ENCODE measurements at regions not wholly inside any gene's neighbourhood (a gene's known extent, or its start where the extent isn't known, plus 50 kb on each side); places are given as distances from the start of the nearest gene placed in this dataset.

DNA sequence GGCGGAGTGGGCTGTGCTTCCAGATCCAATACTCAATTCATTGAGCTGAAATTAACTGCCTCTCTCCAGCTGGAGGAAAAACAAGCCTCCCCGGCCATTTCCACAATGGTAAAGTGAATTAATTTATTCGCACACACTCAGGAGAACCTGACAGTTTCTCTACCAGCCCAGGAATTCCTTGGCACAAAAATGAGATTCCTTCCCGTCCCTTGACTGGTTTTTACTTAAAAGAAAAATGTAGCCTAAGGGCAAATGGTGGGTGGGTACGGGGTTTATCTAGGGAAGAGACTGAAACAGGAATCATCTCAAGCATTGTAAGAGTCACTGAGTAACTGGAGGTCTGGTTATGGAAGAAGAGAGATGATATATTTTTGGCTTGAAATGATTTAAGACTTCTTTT is 102.7 kb downstream of the VCX3A start:
- peaks cover 0 to 3% (median 0%) of the 10 kb centered on the region in 11 experiments; a peak in 1 of 22 replicates for H3K9me3 ChIP-seq (replicated peaks in 1 of 11)
- no peak overlapping the region for H3K9ac ChIP-seq
- H3K27me3 ChIP-seq = no peaks in the 10 kb centered on the region
- no peaks in the 10 kb centered on the region for H3K36me3 ChIP-seq
- no peak overlapping the region for H3K4me2 ChIP-seq
- no peaks in the 10 kb centered on the region for H4K20me1 ChIP-seq
- H3K4me1 ChIP-seq = no peaks in the 10 kb centered on the region
- H3K4me3 ChIP-seq = no peak overlapping the region
- H3K27ac ChIP-seq = no peak overlapping the region
- TF ChIP-seq Cebpa-rat (IDR thresholded peaks at IDR 0.05) = no peak

DNA sequence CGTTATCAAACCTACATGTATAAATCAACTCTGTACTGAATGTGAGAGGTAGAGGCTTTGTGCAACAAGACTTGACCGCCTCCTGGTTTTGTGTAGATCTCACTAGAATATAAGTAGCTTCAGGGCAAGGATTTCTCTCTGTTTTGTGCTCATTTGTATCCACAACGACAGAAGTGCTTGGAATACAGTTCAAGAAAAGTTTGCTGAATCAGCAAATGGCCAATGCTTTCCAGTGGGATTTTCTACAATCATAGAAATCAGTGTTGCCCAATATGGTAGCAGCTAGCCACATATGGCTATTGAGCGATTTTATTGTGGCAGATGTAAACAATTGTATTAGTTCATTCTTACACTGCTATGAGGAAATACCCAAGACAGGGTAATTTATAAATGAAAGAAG is 127.4 kb downstream of the VCX3A start:
- no peaks in the 10 kb centered on the region for H4K20me1 ChIP-seq
- no peak overlapping the region for H3K9ac ChIP-seq
- H3K36me3 ChIP-seq = no peaks in the 10 kb centered on the region
- no peak overlapping the region for H3K4me2 ChIP-seq
- no peaks in the 10 kb centered on the region for H3K4me1 ChIP-seq
- H3K27me3 ChIP-seq = no peaks in the 10 kb centered on the region
- no peak overlapping the region for H3K27ac ChIP-seq
- no peak for TF ChIP-seq Cebpa-rat (IDR thresholded peaks at IDR 0.05)
- H3K9me3 ChIP-seq (replicated peaks in 1 of 11) = peaks cover 0 to 11% (median 0%) of the 10 kb centered on the region in 11 experiments; a peak in 5 of 22 replicates
- no peak overlapping the region for H3K4me3 ChIP-seq

DNA sequence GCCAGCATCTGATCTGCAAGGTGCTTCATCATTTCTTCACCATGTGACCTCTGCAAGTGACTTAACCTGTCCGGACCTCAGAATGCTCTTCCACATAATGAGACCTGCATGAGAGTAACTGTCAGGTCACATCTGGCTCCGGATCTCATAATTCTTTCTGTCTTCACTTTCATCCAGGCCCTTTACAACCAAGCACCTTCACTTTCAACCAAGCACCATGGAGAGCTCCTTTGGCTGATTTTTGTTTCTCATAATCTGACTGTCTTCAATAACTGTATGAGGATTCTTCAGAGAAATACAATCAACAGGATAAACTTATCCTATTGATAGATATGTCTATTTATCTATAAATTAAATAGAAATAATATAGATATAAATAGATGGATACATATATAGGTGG is 148.1 kb downstream of the VCX3A start:
- no peaks in the 10 kb centered on the region for H3K36me3 ChIP-seq

DNA sequence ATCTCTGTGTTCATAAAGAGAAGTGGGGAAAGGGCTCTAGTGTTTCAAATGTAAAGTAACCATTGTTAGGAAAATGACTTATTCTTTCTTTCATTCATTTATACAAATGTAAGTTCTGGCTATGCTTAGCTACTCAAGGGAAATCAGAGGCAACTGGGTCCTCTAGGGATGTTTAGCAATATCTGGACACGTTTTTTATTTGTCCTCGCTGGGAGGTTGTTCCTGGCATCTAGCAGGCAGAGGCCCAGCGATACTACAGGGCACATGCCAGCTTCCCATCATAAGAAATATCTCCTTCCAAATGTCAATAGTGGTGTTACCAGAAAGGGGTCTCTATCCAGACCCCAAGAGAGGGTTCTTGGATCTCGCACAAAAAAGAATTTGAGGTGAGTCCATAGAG is 150.0 kb downstream of the VCX3A start:
- Histone ChIP-seq H3K27ac (no peak overlapping the region), H3K9me3 (replicated peaks in 1 of 11) (no peaks in the 10 kb centered on the region), H3K9ac (no peak overlapping the region), H3K4me2 (no peak overlapping the region), H3K4me1 (no peaks in the 10 kb centered on the region), H3K27me3 (no peaks in the 10 kb centered on the region), H3K36me3 (no peaks in the 10 kb centered on the region), H3K4me3 (no peak overlapping the region), H4K20me1 (no peaks in the 10 kb centered on the region)
- TF ChIP-seq Cebpa-rat (IDR thresholded peaks at IDR 0.05) = no peak

More for the DNA sequence above, 148.1 kb downstream of the VCX3A start:
- no peaks in the 10 kb centered on the region for H3K27me3 ChIP-seq
- no peak overlapping the region for H3K4me2 ChIP-seq
- no peak for TF ChIP-seq Cebpa-rat (IDR thresholded peaks at IDR 0.05)
- no peaks in the 10 kb centered on the region for H3K9me3 ChIP-seq (replicated peaks in 1 of 11)
- no peaks in the 10 kb centered on the region for H3K4me1 ChIP-seq
- no peak overlapping the region for H3K27ac ChIP-seq
- no peak overlapping the region for H3K4me3 ChIP-seq
- no peaks in the 10 kb centered on the region for H4K20me1 ChIP-seq
- H3K9ac ChIP-seq = no peak overlapping the region

DNA sequence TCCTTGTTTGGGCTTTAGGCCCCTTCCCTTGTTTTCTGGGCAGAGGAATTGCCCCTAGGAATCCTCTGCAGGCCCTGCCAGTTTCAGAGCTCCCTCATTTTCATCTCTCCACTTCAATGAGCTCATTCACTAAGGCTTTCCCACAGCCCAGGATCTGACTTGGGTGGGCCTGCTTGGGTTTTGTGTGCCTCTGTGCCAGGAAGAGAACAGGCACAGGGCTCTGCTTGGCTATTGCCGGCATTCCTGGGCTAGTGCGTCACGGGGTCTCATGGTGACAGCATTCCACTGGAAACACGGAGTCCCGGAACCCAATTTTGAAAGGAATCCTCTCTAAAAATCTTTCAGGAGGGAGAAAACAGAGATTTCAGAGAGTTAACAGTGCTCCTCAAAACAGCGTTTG is 150.5 kb downstream of the VCX3A start:
- Histone ChIP-seq H3K9me3 (replicated peaks in 1 of 11) (no peaks in the 10 kb centered on the region), H3K4me3 (no peak overlapping the region), H3K4me2 (no peak overlapping the region), H3K4me1 (no peaks in the 10 kb centered on the region), H3K36me3 (no peaks in the 10 kb centered on the region), H3K9ac (no peak overlapping the region), H4K20me1 (no peaks in the 10 kb centered on the region), H3K27me3 (no peaks in the 10 kb centered on the region), H3K27ac (no peak overlapping the region)
- no peak for TF ChIP-seq Cebpa-rat (IDR thresholded peaks at IDR 0.05)

DNA sequence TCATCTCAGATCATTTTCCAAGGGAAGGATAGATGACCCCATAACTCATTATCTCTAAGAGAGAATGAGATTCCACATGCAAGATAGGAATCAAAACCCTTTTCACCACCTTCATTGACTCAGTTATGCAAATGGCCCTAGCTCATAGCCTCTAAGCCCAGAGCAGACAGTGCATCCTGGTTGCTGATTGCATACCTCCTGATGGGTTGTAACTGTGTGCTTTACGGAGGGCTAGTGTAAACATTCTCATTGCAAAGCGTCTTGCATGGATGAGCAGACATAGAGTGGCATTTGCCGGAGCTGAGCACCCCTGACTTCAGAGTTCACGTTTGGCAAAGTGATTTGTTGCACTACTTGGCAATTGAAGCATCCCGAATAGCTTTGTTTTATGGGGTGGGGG is 151.0 kb downstream of the VCX3A start:
- TF ChIP-seq Cebpa-rat (IDR thresholded peaks at IDR 0.05) = no peak
- no peak overlapping the region for H3K27ac ChIP-seq
- H3K4me3 ChIP-seq = no peak overlapping the region
- H3K4me2 ChIP-seq = no peak overlapping the region
- no peaks in the 10 kb centered on the region for H4K20me1 ChIP-seq
- no peaks in the 10 kb centered on the region for H3K4me1 ChIP-seq
- H3K9me3 ChIP-seq (replicated peaks in 1 of 11) = no peaks in the 10 kb centered on the region
- H3K27me3 ChIP-seq = no peaks in the 10 kb centered on the region
- no peak overlapping the region for H3K9ac ChIP-seq
- H3K36me3 ChIP-seq = no peaks in the 10 kb centered on the region

DNA sequence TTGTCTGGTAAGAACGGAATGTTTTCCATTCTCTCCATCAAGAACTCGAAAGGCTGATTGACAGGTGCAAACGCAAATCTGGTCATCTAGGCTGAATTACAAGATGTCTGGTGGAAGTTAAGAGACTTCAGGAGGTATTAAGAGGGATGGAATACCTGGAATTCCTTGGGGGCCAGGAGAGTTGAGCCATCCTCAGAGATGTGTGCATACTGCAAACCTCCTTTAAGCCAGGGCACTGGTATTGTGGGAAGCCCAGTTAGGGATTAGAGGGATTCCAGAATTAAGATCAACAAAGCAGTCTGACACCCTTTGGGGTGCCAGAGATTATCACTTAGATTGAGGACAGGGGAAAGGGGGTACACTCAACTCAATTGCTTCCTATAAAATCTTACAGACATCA is 151.4 kb downstream of the VCX3A start:
- no peaks in the 10 kb centered on the region for H3K4me1 ChIP-seq
- H3K27ac ChIP-seq = no peak overlapping the region
- H3K36me3 ChIP-seq = no peaks in the 10 kb centered on the region
- no peak overlapping the region for H3K9ac ChIP-seq
- no peak for TF ChIP-seq Cebpa-rat (IDR thresholded peaks at IDR 0.05)
- H3K4me2 ChIP-seq = no peak overlapping the region
- H3K4me3 ChIP-seq = no peak overlapping the region
- H4K20me1 ChIP-seq = no peaks in the 10 kb centered on the region
- no peaks in the 10 kb centered on the region for H3K9me3 ChIP-seq (replicated peaks in 1 of 11)
- H3K27me3 ChIP-seq = no peaks in the 10 kb centered on the region

DNA sequence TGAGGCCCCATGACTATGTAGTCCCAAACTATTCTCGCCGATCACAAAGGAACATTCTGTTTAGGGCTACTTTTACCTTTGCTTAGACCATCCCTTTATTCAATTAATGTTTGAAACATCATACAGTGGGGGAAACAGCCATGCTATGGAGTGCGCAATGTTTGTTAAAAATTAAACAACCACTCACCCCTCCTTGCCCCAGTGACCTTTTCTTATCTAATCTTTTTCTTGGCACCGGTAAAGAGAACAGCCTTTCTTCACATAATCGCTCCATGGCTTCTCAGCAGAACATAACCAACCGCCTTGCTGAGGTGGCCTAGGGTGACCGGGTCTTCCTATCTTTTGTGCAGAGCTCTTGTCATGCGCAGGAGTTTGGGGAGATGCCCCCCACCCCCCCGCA is 152.6 kb downstream of the VCX3A start:
- Histone ChIP-seq H3K4me2 (no peak overlapping the region), H4K20me1 (no peaks in the 10 kb centered on the region), H3K27me3 (no peaks in the 10 kb centered on the region), H3K4me3 (no peak overlapping the region), H3K9me3 (replicated peaks in 1 of 11) (no peaks in the 10 kb centered on the region), H3K36me3 (no peaks in the 10 kb centered on the region), H3K27ac (no peak overlapping the region), H3K9ac (no peak overlapping the region), H3K4me1 (no peaks in the 10 kb centered on the region)
- TF ChIP-seq Cebpa-rat (IDR thresholded peaks at IDR 0.05) = no peak

DNA sequence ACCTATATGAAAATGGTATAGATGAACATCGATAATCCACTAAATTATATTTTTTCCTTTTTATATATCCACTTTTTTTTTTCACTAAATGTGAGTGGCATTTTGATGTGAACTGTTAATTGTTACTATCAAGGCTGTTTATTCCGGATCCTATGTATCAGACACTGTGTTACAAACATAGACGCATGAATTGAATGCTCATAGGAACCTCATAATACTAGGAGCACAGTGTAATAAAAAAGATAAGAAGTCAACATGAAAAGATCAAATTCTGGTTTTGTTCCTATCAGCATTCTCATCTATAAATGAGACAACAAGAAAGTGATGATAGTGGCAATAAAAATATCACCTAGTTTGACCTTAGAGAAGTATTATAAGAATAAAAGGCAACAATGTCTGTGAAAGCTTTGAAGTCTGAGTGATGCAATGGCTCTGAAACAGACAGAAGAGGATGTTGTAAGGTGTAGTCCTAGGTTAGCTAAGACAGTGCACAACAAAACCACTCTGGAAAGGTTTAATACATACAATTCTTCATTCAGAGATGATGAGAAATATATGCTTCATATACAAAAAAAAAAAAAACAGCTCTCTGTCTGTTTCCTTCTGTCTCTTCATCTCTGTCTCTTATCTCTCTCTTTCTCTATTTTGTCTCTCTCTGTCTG is 148.6 kb upstream of the NLGN4X start:
- Histone ChIP-seq H3K4me2 (no peak overlapping the region), H4K20me1 (no peaks in the 10 kb centered on the region), H3K4me3 (no peak overlapping the region), H3K9me3 (replicated peaks in 1 of 11) (no peaks in the 10 kb centered on the region), H3K36me3 (no peaks in the 10 kb centered on the region), H3K9ac (no peak overlapping the region), H3K27ac (no peak overlapping the region), H3K4me1 (no peaks in the 10 kb centered on the region), H3K27me3 (no peaks in the 10 kb centered on the region)
- no peak for TF ChIP-seq Cebpa-rat (IDR thresholded peaks at IDR 0.05)

DNA sequence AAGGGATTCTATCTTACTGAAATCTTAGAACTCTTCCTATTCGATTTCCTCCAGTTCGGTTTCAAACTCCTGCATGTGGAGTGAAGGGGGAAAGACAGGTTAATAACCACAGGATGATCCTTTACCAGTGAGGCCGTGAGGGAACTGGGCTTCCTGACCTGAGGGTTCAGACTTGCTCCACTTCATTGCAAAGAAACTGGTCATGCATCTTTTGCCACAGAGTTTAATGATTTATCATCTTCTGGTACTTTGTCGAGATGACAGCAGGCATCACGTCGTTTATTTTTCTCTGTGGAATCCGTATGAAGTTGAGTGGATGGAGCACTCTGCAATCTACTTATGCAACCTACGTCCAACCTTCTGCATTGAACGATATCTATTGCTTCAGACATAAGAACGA is 145.9 kb upstream of the NLGN4X start:
- H3K9me3 ChIP-seq (replicated peaks in 1 of 11) = no peaks in the 10 kb centered on the region
- H3K4me3 ChIP-seq = no peak overlapping the region
- H4K20me1 ChIP-seq = no peaks in the 10 kb centered on the region
- H3K36me3 ChIP-seq = no peaks in the 10 kb centered on the region
- no peak for TF ChIP-seq Cebpa-rat (IDR thresholded peaks at IDR 0.05)
- H3K27me3 ChIP-seq = no peaks in the 10 kb centered on the region
- H3K9ac ChIP-seq = no peak overlapping the region
- no peak overlapping the region for H3K27ac ChIP-seq
- H3K4me1 ChIP-seq = peaks cover 0 to 8% (median 0%) of the 10 kb centered on the region in 10 experiments; a peak in 2 of 20 replicates
- no peak overlapping the region for H3K4me2 ChIP-seq

Measured in BLaER1 treated with 17β-estradiol and CSF1 and Interleukin-3, amounts not matched to agents 10 nM and 100 nM (cell line).